AG04449 (cell line): ENCODE measurements at regions not wholly inside any gene's neighbourhood (a gene's known extent, or its start where the extent isn't known, plus 50 kb on each side); places are given as distances from the start of the nearest gene placed in this dataset.

Source experiments
- CTCF ChIA-PET: fragments of 350-600 bp; formaldehyde crosslinking; extraction: SDS; loops from one replicate; lab custom pipeline; 2021; ENCODE audit warnings: antibody characterized with exemption; lab: Yijun Ruan, JAX
- POLR2A ChIA-PET: fragments of 400-600, 350-600 bp; formaldehyde crosslinking; extraction: SDS; loops from one replicate; lab custom pipeline; 2020; ENCODE audit warnings: antibody characterized with exemption, inconsistent platforms; lab: Yijun Ruan, JAX
- DNase-seq: peaks from one replicate; pipeline ENCODE4 v3.0.0-alpha.2; 2010; ENCODE audit warnings: low read depth, low spot score
- H3K4me3 ChIP-seq: 2 replicates; pipeline ENCODE4 v1.5.1; 2011; ENCODE audit warnings: low read depth, mild to moderate bottlenecking, control low read depth, low read length
- CTCF ChIP-seq: IDR thresholded peaks from one replicate; pipeline ENCODE4 v1.5.1; 2011; ENCODE audit warnings: mild to moderate bottlenecking, moderate library complexity, low read length, control low read depth, inconsistent platforms; ENCODE audit not compliant: insufficient read depth; ENCODE audit errors: missing control alignments

GRCh38 chr6:145213614-145214013 lies 521.7 kb downstream of the EPM2A start:
- no peak for DNase-seq
- H3K4me3 ChIP-seq: no peak overlapping the region
- POLR2A ChIA-PET: no interaction called here
- no peak for TF ChIP-seq CTCF
- CTCF ChIA-PET: interaction anchor here (0.6 to 6.2 kb wide), 8 partner anchors 8 to 632 kb away, joined by 3 to 50 read pairs (median 3); no protein-coding TSS in a partner anchor

DNA sequence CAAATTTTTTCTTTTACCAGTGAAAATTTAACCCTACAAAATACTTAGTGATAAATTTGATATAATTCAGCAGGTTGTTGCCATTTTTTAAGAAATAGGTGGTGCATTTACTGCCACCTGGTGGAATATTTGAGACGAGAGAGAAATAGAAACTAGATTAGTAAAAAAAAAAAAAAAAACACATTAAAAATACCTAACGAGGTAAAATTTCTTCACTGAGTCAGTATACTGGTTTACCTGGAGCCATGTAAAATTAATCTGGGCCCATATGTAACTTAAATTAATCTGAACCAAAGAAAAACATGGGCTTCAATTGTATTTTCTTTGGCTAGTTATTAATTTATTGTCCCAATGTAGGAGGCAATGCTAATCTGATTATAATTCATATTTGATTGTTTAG lies 520.8 kb downstream of the EPM2A start:
- ChIA-PET POLR2A (no interaction called here), CTCF (interaction anchor here (0.7 to 6.2 kb wide), 10 partner anchors 9 to 634 kb away, joined by 3 to 50 read pairs (median 4); no protein-coding TSS in a partner anchor)
- peak; percentile 14 for TF ChIP-seq CTCF
- no peak overlapping the region for H3K4me3 ChIP-seq
- DNase-seq: no peak

- TF ChIP-seq CTCF: no peak
- ChIA-PET CTCF (no interaction called here), POLR2A (no interaction called here)
- no peak for DNase-seq
- H3K4me3 ChIP-seq: no peak overlapping the region
Observed at GRCh38 chr6:145224450-145224849, 510.9 kb downstream of the EPM2A start.

- ChIA-PET POLR2A (no interaction called here), CTCF (no interaction called here)
- TF ChIP-seq CTCF: no peak
- DNase-seq: no peak
- no peak overlapping the region for H3K4me3 ChIP-seq
Observed at GRCh38 chr6:145225500-145225899, 509.8 kb downstream of the EPM2A start.

DNA sequence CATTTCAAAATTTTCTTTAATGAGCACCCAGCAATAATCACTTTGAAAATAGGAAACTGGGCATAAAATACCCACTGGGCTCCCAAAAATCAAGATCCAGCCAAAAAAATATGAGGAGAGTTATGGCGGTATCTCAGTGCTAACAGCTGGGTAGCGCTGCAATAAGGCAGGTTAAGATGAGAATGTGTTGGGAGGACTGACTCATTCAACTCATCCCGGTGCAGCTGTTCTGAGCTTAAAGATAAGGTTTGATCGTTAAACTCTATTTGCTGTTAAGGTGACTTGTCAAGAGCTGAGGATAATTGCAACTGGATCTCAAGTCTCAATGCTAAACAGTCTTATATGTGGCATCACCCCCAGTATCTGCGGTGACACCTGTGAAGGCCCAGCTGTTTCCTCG lies 507.7 kb downstream of the EPM2A start:
- TF ChIP-seq CTCF: no peak
- no peak for DNase-seq
- H3K4me3 ChIP-seq: no peak overlapping the region
- POLR2A ChIA-PET: no interaction called here
- CTCF ChIA-PET: interaction anchor here (1.1 to 1.2 kb wide), 2 partner anchors 12 to 14 kb away, joined by 3 to 4 read pairs; no protein-coding TSS in a partner anchor

- CTCF ChIA-PET: no interaction called here
- TF ChIP-seq CTCF: no peak
- DNase-seq: no peak
- no peak overlapping the region for H3K4me3 ChIP-seq
- POLR2A ChIA-PET: no interaction called here
Observed at GRCh38 chr6:145228962-145229582, 506.2 kb downstream of the EPM2A start.
